ENCODE measurements at regions not wholly inside any gene's neighbourhood (a gene's known extent, or its start where the extent isn't known, plus 50 kb on each side); places are given as distances from the start of the nearest gene placed in this dataset.

- dilution Hi-C loops (cut with MboI; ENCODE audit: extremely low pct_ligation_motif_present, low sequenced_read_pairs): no loop called here
- no peak for DNase-seq (ENCODE audit: low read depth, low spot score)
Measured at GRCh38 chr12:63317286-63317846, 166.4 kb upstream of the AVPR1A start.

GRCh38 chr12:63313139-63313538 is 162.1 kb upstream of the AVPR1A start:
- no peaks in the 10 kb centered on the region for H3K9me1 ChIP-seq (ENCODE audit: control insufficient read depth, extremely low read depth, insufficient read depth, low read length)
- no peaks in the 10 kb centered on the region for H4K20me1 ChIP-seq (ENCODE audit: control insufficient read depth, extremely low read depth, insufficient read depth, low read length)
- no peaks in the 10 kb centered on the region for H3K4me1 ChIP-seq (ENCODE audit: control insufficient read depth, extremely low read depth, insufficient read depth, low read length)
- no peak overlapping the region for H3K27ac ChIP-seq (ENCODE audit: control insufficient read depth, insufficient read depth, low read length)
- dilution Hi-C loops (cut with MboI; ENCODE audit: extremely low pct_ligation_motif_present, low sequenced_read_pairs): no loop called here
- H3K36me3 ChIP-seq (ENCODE audit: control insufficient read depth in 2 of 2, extremely low read depth in 1 of 2, insufficient read depth in 2 of 2, low read length in 2 of 2): no peaks in the 10 kb centered on the region
- H3K9me3 ChIP-seq (ENCODE audit: control insufficient read depth, low read depth, low read length): no peaks in the 10 kb centered on the region
- no peaks in the 10 kb centered on the region for H3K79me2 ChIP-seq (ENCODE audit: control insufficient read depth, insufficient read depth, low read length)
- TF ChIP-seq EZH2 (IDR thresholded peaks at IDR 0.05; ENCODE audit: low read length): no peak
- TF ChIP-seq CTCF (optimal IDR thresholded peaks at IDR 0.05 in 1 of 3, IDR thresholded peaks at IDR 0.05 in 1 of 3, conservative IDR thresholded peaks at IDR 0.05 in 1 of 3; ENCODE audit: extremely low read depth in 1 of 3, insufficient read depth in 2 of 3, low read length in 3 of 3): no peak
- no peak for DNase-seq (ENCODE audit: low read depth, low spot score)
- H3K27me3 ChIP-seq (ENCODE audit: control insufficient read depth, extremely low read depth, insufficient read depth, low read length): no peaks in the 10 kb centered on the region
- no peak overlapping the region for H2AFZ ChIP-seq (ENCODE audit: control insufficient read depth, low read length)
- H3K9ac ChIP-seq (ENCODE audit: control insufficient read depth, extremely low read depth, insufficient read depth, low read length): no peak overlapping the region
- H3K4me2 ChIP-seq (ENCODE audit: control insufficient read depth, extremely low read depth, insufficient read depth, low read depth, low read length): no peak overlapping the region
- no peak for FAIRE-seq
- no peak overlapping the region for H3K4me3 ChIP-seq (ENCODE audit: control insufficient read depth in 2 of 3, extremely low read depth in 1 of 3, insufficient read depth in 2 of 3, low read depth in 1 of 3, low read length in 3 of 3)

More at GRCh38 chr12:63317286-63317846, 166.4 kb upstream of the AVPR1A start:
- H3K4me2 ChIP-seq (ENCODE audit: control insufficient read depth, extremely low read depth, insufficient read depth, low read depth, low read length): no peak overlapping the region
- H2AFZ ChIP-seq (ENCODE audit: control insufficient read depth, low read length): no peak overlapping the region
- H3K36me3 ChIP-seq (ENCODE audit: control insufficient read depth in 2 of 2, extremely low read depth in 1 of 2, insufficient read depth in 2 of 2, low read length in 2 of 2): no peaks in the 10 kb centered on the region
- peaks cover 5% of the 10 kb centered on the region for H3K4me1 ChIP-seq (ENCODE audit: control insufficient read depth, extremely low read depth, insufficient read depth, low read length)
- H3K9ac ChIP-seq (ENCODE audit: control insufficient read depth, extremely low read depth, insufficient read depth, low read length): no peak overlapping the region
- no peak overlapping the region for H3K27ac ChIP-seq (ENCODE audit: control insufficient read depth, insufficient read depth, low read length)
- H4K20me1 ChIP-seq (ENCODE audit: control insufficient read depth, extremely low read depth, insufficient read depth, low read length): no peaks in the 10 kb centered on the region
- TF ChIP-seq EZH2 (IDR thresholded peaks at IDR 0.05; ENCODE audit: low read length) (no peak), CTCF (optimal IDR thresholded peaks at IDR 0.05 in 1 of 3, IDR thresholded peaks at IDR 0.05 in 1 of 3, conservative IDR thresholded peaks at IDR 0.05 in 1 of 3; ENCODE audit: extremely low read depth in 1 of 3, insufficient read depth in 2 of 3, low read length in 3 of 3) (no peak)
- no peak for FAIRE-seq
- no peaks in the 10 kb centered on the region for H3K27me3 ChIP-seq (ENCODE audit: control insufficient read depth, extremely low read depth, insufficient read depth, low read length)
- no peaks in the 10 kb centered on the region for H3K9me3 ChIP-seq (ENCODE audit: control insufficient read depth, low read depth, low read length)
- no peaks in the 10 kb centered on the region for H3K79me2 ChIP-seq (ENCODE audit: control insufficient read depth, insufficient read depth, low read length)
- H3K9me1 ChIP-seq (ENCODE audit: control insufficient read depth, extremely low read depth, insufficient read depth, low read length): no peaks in the 10 kb centered on the region
- H3K4me3 ChIP-seq (ENCODE audit: control insufficient read depth in 2 of 3, extremely low read depth in 1 of 3, insufficient read depth in 2 of 3, low read depth in 1 of 3, low read length in 3 of 3): no peak overlapping the region
